Omental fat pad (tissue), 3 donors: ENCODE measurements at regions not wholly inside any gene's neighbourhood (a gene's known extent, or its start where the extent isn't known, plus 50 kb on each side); places are given as distances from the start of the nearest gene placed in this dataset.

ENCODE experiments used
- ATAC-seq: fragments of 150-250 bp; one replicate; pipeline ENCODE4 v1.9.1; 2016; ENCODE audit warnings: mild to moderate bottlenecking, moderate library complexity; ENCODE audit not compliant: low FRiP score
- DNase-seq: peaks from one replicate; pipeline ENCODE4 v3.0.0-alpha.2; 2019; ENCODE audit warnings: low spot score
- TF ChIP-seq, protein P1 (sequence below), 3 donors: fragments of 450-650 bp; IDR thresholded peaks; one replicate each; pipeline ENCODE4 v1.5.1; 2016 to 2017; ENCODE audit warnings: antibody characterized with exemption in 3 of 3, mild to moderate bottlenecking in 3 of 3, moderate library complexity in 2 of 3

DNA sequence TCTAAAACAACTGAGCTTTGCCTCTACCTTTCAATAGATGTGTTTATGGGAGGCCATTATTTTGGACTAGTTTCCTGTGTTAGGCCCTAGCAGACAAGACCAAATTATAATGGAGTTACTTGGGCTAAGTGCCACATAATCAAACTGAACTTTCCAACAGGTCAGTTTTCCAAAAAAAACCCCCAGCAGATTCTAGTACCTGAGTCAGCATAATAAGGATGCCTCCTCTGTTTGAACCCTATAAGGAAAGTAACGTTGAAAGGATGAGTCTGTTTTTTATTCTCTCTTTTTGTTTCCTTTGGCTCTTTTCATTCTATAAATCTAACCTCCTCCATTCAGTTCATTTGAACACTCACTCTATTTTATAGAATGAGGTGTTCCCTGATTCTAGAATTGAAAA is 148.1 kb upstream of the FAM3C start:
- DNase-seq, result no peak
- ATAC-seq, result no peak
- TF ChIP-seq, protein P1, sequence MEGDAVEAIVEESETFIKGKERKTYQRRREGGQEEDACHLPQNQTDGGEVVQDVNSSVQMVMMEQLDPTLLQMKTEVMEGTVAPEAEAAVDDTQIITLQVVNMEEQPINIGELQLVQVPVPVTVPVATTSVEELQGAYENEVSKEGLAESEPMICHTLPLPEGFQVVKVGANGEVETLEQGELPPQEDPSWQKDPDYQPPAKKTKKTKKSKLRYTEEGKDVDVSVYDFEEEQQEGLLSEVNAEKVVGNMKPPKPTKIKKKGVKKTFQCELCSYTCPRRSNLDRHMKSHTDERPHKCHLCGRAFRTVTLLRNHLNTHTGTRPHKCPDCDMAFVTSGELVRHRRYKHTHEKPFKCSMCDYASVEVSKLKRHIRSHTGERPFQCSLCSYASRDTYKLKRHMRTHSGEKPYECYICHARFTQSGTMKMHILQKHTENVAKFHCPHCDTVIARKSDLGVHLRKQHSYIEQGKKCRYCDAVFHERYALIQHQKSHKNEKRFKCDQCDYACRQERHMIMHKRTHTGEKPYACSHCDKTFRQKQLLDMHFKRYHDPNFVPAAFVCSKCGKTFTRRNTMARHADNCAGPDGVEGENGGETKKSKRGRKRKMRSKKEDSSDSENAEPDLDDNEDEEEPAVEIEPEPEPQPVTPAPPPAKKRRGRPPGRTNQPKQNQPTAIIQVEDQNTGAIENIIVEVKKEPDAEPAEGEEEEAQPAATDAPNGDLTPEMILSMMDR (IDR thresholded peaks at IDR 0.05), result no peak

DNA sequence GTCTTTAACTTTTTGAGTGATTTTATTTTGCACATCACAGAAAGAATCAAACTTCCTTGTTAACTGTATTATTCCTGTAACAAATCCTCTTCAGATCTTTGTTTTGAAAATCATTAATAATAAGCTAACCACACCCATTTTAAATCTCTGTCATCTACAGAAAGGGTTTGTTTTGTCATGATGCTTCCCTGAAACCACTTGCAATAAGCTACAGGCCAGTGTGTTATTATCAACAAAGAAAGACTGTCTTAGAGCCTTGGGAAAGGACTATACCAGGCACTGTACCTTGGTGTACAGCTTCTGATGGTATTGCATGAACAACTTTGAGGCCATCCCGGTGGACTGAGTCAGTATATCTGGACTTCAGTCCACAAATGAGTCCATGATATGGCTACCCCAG is 145.3 kb upstream of the FAM3C start:
- no peak for DNase-seq
- TF ChIP-seq, protein P1 (IDR thresholded peaks at IDR 0.05), result no peak
- no peak for ATAC-seq

DNA sequence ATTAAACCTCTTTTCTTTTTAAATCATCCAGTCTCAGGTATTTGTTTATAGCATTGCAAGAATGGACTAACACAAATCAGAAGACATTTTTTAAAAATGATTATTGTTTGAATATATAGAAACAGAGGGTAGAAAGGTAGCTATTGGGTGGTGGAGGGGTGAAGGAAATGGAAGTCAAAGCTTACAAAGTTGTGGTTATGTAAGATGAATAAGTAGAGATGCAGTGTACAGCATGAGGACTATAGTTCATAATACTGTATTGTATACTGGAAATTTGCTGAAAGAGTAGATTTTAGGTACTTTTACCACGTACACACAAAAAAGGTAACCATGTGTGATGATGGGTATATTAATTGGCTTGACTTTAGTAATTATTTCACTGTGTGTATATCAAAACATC is 144.0 kb upstream of the FAM3C start:
- DNase-seq (no peak), ATAC-seq (no peak)

DNA sequence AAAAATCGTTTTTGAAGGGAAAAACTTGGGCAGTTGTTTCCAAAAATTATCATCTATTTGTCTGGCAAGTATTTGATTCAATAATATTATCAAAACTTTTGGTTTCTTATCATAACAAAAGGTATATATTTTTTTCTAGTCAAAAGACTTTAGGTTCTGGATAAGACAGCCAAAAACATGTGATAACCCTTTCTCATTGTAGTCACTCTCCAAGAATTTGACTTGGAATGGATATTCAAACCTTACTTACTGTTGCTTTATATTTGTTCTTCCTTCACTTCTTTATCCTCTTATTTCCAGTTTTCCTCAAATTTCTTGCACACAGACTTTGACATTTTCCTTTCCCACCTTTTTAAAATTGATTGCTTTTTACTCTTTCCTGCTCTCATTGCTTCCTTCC is 140.9 kb upstream of the FAM3C start:
- TF ChIP-seq, protein P1 (IDR thresholded peaks at IDR 0.05), result no peak
- ATAC-seq (no peak), DNase-seq (no peak)

More for the DNA sequence above, 144.0 kb upstream of the FAM3C start:
- TF ChIP-seq, protein P1 (IDR thresholded peaks at IDR 0.05), result no peak

DNA sequence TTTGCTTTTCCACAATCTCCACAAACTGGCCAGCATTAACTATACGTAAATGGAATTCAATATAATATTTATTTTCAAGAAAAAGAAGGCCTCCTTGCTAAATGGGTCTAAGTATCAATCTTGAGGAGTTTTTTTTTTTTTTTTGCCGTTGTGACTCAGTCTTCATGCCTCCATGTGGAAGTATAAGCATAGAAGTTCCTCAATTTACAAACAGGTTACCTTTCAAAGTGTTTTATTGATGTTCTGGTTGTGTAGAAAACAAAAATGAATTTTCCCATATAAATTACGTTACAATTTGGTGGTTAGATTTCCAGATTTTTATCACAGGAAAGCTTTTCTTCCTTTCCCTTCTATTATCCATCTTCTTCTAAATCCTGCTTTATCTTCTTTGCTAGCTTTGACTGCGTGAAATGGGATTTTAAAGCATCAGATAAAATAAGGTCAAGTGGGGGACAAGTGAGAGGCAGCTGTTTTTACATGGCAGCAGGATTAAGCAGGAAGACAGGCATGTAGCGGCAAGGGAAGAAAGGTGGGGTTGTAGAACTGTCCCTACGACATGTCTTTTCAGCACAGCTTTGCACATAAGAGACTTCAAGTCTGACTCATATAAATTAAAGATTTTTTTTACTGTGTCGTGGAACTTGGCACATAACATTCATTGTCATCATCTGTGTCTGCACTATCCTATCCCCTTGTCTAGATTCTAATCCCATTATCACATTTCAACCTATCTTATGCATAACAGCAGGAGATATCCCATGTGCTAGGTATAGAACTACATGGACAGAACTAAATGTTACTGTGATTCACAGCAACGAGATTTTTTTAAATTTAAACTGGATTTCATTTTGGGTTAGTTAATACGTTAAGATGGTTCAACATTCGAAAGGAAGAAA is 135.3 kb upstream of the FAM3C start:
- ATAC-seq (no peak), DNase-seq (no peak)
- TF ChIP-seq, protein P1 (IDR thresholded peaks at IDR 0.05), result no peak

DNA sequence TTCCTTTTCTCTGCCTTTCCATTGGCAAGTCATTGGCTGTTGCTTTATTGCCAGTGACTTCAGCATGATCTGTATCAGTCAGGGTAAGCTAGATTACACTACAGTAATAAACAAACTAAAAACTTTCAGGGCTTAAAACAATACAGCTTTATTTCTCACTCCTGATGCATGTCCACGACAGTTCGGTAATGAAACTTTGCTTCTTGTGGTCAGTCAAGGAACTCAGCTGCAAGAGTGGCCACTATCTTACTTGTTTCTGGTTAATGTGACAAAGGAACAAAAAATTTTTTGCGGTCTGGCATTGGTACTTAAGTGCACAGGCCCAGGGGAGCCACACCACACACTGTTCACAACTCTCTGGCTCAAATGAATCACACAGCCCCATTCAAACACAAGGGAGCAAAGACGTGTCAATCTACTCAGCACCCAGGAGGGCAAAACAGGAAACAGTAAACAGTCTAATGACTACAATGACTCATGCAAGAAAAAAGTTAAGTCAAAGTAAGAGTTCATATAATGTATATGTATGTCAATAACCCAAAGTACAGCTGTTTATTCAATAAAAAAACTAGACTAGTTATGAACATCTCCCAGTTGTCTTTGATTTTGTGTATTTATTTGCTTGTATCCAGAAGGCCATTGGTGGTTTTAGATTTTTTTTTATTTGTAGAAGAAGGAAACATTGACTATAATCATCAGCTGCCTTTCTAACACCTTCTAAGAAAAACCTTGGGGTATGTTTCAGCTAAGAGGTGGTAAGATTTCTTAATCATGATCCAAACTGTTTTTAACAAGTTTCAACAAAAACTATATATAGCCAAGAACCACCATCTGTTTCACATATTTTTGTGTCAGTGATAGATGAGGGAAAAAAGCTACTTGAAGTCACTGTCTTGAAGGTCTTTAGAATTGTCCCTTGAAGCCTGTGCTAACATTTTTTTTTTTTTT is 134.4 kb upstream of the FAM3C start:
- TF ChIP-seq, protein P1 (IDR thresholded peaks at IDR 0.05), result no peak
- DNase-seq, result no peak
- ATAC-seq, result no peak
